Panc1 (cell line): ENCODE measurements at regions not wholly inside any gene's neighbourhood (a gene's known extent, or its start where the extent isn't known, plus 50 kb on each side); places are given as distances from the start of the nearest gene placed in this dataset.

Source experiments
- ATAC-seq: fragments of 200-7000 bp; cut with Tn5 transposase; 2 replicates; pipeline ENCODE4 v1.9.1; 2020; ENCODE audit warnings: mild to moderate bottlenecking, moderate library complexity
- BruUV-seq: library from RNA; stranded (reverse); fragments of 400-500 nt; replicated peaks from 2 replicates; lab custom pipeline; 2021; lab: Mats Ljungman, UMichigan
- CTCF ChIA-PET: fragments of 300-600 bp; sonication (Branson Sonifier 250); formaldehyde crosslinking; loops from one replicate; lab custom pipeline; 2022; ENCODE audit warnings: antibody characterized with exemption; lab: Charles Lee
- POLR2A ChIA-PET: fragments of 300-600 bp; sonication (Branson Sonifier 250); formaldehyde crosslinking; loops from one replicate; lab custom pipeline; 2022; ENCODE audit warnings: antibody characterized with exemption; lab: Charles Lee
- DNase-seq: peaks from one replicate; pipeline ENCODE4 v3.0.0-alpha.2; 2010; ENCODE audit warnings: low read depth, low spot score
- H3K27ac ChIP-seq: 2 replicates; pipeline ENCODE4 v1.5.1; 2011; ENCODE audit warnings: mild to moderate bottlenecking, low read length, inconsistent platforms
- H3K27me3 ChIP-seq: fragments of 200-500 bp; sonication (Bioruptor generic); 2 replicates; pipeline ENCODE4 v1.6.0; 2014; ENCODE audit warnings: low read length, inconsistent platforms; ENCODE audit not compliant: control insufficient read depth, insufficient read depth
- H3K36me3 ChIP-seq: fragments of 200-500 bp; sonication (Bioruptor generic); 2 replicates; pipeline ENCODE4 v1.5.1; 2014; ENCODE audit warnings: inconsistent platforms, mild to moderate bottlenecking, low read length, moderate library complexity; ENCODE audit not compliant: control insufficient read depth, insufficient read depth
- H3K4me1 ChIP-seq: 2 replicates; pipeline ENCODE4 v1.5.1; 2011; ENCODE audit warnings: inconsistent platforms, mild to moderate bottlenecking, low read length, moderate library complexity; ENCODE audit not compliant: control insufficient read depth, insufficient read depth
- H3K4me3 ChIP-seq, 2 experiments: 2 replicates each; pipeline ENCODE4 v1.5.1; 2011 to 2012; ENCODE audit warnings: low read depth in 2 of 2, low read length in 2 of 2, mild to moderate bottlenecking in 2 of 2, inconsistent platforms in 1 of 2, moderate library complexity in 1 of 2
- H3K9me3 ChIP-seq: fragments of 200-500 bp; sonication (Bioruptor generic); 2 replicates; pipeline ENCODE4 v1.5.1; 2014; ENCODE audit warnings: low read depth, mild to moderate bottlenecking, inconsistent platforms, low read length, moderate library complexity; ENCODE audit not compliant: control insufficient read depth, insufficient read depth
- CTCF ChIP-seq: fragments of 450-650 bp; IDR thresholded peaks from 2 replicates; pipeline ENCODE4 v1.5.1; 2017; ENCODE audit warnings: mild to moderate bottlenecking
- POLR2AphosphoS5 ChIP-seq: IDR thresholded peaks from 2 replicates; pipeline ENCODE4 v1.6.1; 2012; ENCODE audit warnings: mild to moderate bottlenecking, low read depth, low read length, moderate library complexity
- REST ChIP-seq, 2 experiments: IDR thresholded peaks; 2 replicates each; pipeline ENCODE4 v1.6.1; 2011 to 2012; ENCODE audit warnings: low read depth in 2 of 2, control low read depth in 1 of 2, low read length in 1 of 2, mild to moderate bottlenecking in 1 of 2, moderate library complexity in 1 of 2; ENCODE audit not compliant: insufficient read depth in 1 of 2
- SIN3A ChIP-seq: IDR thresholded peaks from 2 replicates; pipeline ENCODE4 v1.6.1; 2012; ENCODE audit warnings: low read depth, mild to moderate bottlenecking, low read length, moderate library complexity, borderline replicate concordance; ENCODE audit not compliant: insufficient read depth
- TCF7L2 ChIP-seq: IDR thresholded peaks from 2 replicates; pipeline ENCODE4 v1.6.1; 2011; ENCODE audit warnings: mild to moderate bottlenecking, low read depth, low read length, inconsistent platforms
- in situ Hi-C: cut with HindIII; loops from 2 replicates; pipeline ENCODE4 v1.10.0; 2016; ENCODE audit warnings: low sequenced_read_pairs, low pct_unique_long_range_greater_than_20kb
- intact Hi-C: fragments of 100-400 bp; cut with micrococcal nuclease; formaldehyde crosslinking; loops from one replicate; pipeline ENCODE4 v1.10.0; 2022; ENCODE audit not compliant: unreplicated experiment

DNA sequence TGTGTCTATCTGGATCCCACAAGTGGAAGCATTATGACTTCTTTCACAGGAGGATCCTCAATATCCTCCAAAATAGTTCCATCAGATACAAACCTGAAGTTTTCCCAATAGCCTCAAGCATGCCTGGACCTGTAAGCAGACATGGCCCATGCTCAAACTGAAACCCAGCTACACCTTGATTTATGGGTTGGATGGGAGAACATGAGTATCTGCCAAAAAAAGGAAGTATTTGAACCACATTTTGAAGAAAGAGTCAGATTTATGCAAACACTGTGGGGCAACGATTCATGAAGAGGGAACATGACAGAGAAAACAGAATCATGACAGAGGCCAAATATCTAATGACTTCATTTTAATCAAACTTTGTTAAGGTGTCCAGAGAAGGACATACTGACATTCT is 351.0 kb upstream of the NFIA start:
- POLR2A ChIA-PET, result no interaction called here
- intact Hi-C loops, result no loop called here

GRCh38 chr1:60727552-60727951 is 354.8 kb upstream of the NFIA start:
- Histone ChIP-seq H3K4me3 (no peak overlapping the region), H3K9me3 (no peaks in the 10 kb centered on the region), H3K4me1 (no peaks in the 10 kb centered on the region), H3K27me3 (no peaks in the 10 kb centered on the region), H3K36me3 (no peaks in the 10 kb centered on the region), H3K27ac (no peak overlapping the region)
- DNase-seq (no peak), ATAC-seq (no peak)
- POLR2A ChIA-PET, result no interaction called here
- TF ChIP-seq REST (IDR thresholded peaks at IDR 0.05; ENCODE audit: insufficient read depth in 1 of 2, low read depth in 2 of 2, low read length in 1 of 2), result no peak
- TF ChIP-seq TCF7L2, result no peak
- no peak for TF ChIP-seq SIN3A
- TF ChIP-seq CTCF, result no peak
- no peak for TF ChIP-seq POLR2AphosphoS5
- CTCF ChIA-PET, result no interaction called here
- BruUV-seq, result no TSS peak
- intact Hi-C loops, result no loop called here
- in situ Hi-C loops, result no loop called here

More for the DNA sequence above, 351.0 kb upstream of the NFIA start:
- no peaks in the 10 kb centered on the region for H3K9me3 ChIP-seq
- in situ Hi-C loops, result no loop called here
- DNase-seq, result no peak
- TF ChIP-seq POLR2AphosphoS5, result no peak
- no peak for TF ChIP-seq SIN3A
- no peak for TF ChIP-seq TCF7L2
- TF ChIP-seq CTCF, result no peak
- TF ChIP-seq REST (IDR thresholded peaks at IDR 0.05; ENCODE audit: insufficient read depth in 1 of 2, low read depth in 2 of 2, low read length in 1 of 2), result no peak
- ATAC-seq, result no peak
- H3K4me3 ChIP-seq, result no peak overlapping the region
- H3K36me3 ChIP-seq, result no peaks in the 10 kb centered on the region
- CTCF ChIA-PET, result no interaction called here
- H3K27ac ChIP-seq, result no peak overlapping the region
- H3K4me1 ChIP-seq, result no peaks in the 10 kb centered on the region
- no TSS peak for BruUV-seq
- no peaks in the 10 kb centered on the region for H3K27me3 ChIP-seq
